Activated naive CD4-positive, alpha-beta T cell treated with anti-CD3 and anti-CD28 coated beads for 36 hours (primary cell): ENCODE measurements at regions not wholly inside any gene's neighbourhood (a gene's known extent, or its start where the extent isn't known, plus 50 kb on each side); places are given as distances from the start of the nearest gene placed in this dataset.
"Not testable (repeated sequence)": the region's sequence is repeated elsewhere in the genome, so short reads cannot be mapped to it uniquely, and the experiment has no call there.

Source experiments
- CTCF ChIA-PET: fragments of 350-600 bp; sonication (Branson Sonifier 250); formaldehyde crosslinking; loops from one replicate; lab custom pipeline; 2021; ENCODE audit warnings: antibody characterized with exemption; lab: Charles Lee
- DNase-seq: peaks from one replicate; pipeline ENCODE4 v3.0.0-alpha.2; 2020
- H3K27ac Mint-ChIP-seq: one replicate; pipeline ENCODE4 v1.8.0; 2021; ENCODE audit warnings: mild to moderate bottlenecking, mixed read lengths
- H3K27me3 Mint-ChIP-seq: one replicate; pipeline ENCODE4 v1.8.0; 2021; ENCODE audit warnings: low read depth, mixed read lengths
- H3K36me3 Mint-ChIP-seq: one replicate; pipeline ENCODE4 v1.8.0; 2021; ENCODE audit warnings: low read depth, mixed read lengths
- H3K4me1 Mint-ChIP-seq: one replicate; pipeline ENCODE4 v1.8.0; 2021; ENCODE audit warnings: low read depth, mixed read lengths
- H3K4me3 Mint-ChIP-seq: one replicate; pipeline ENCODE4 v1.8.0; 2021; ENCODE audit warnings: mild to moderate bottlenecking, moderate library complexity, mixed read lengths
- H3K9me3 Mint-ChIP-seq: one replicate; pipeline ENCODE4 v1.8.0; 2021; ENCODE audit warnings: mixed read lengths
- intact Hi-C: fragments of 100-400 bp; cut with micrococcal nuclease; formaldehyde crosslinking; loops from one replicate; pipeline ENCODE4 v1.15.1; 2023

GRCh38 chr3:182399978-182400737 lies 393.1 kb upstream of the ATP11B start:
- Mint-ChIP-seq H3K9me3 (peaks cover 2% of the 10 kb centered on the region), H3K27me3 (peaks cover 4% of the 10 kb centered on the region), H3K4me3 (no peak overlapping the region), H3K4me1 (no peaks in the 10 kb centered on the region), H3K27ac (no peak overlapping the region), H3K36me3 (no peaks in the 10 kb centered on the region)
- no peak for DNase-seq
- CTCF ChIA-PET: no interaction called here
- intact Hi-C loops: no loop called here

DNA sequence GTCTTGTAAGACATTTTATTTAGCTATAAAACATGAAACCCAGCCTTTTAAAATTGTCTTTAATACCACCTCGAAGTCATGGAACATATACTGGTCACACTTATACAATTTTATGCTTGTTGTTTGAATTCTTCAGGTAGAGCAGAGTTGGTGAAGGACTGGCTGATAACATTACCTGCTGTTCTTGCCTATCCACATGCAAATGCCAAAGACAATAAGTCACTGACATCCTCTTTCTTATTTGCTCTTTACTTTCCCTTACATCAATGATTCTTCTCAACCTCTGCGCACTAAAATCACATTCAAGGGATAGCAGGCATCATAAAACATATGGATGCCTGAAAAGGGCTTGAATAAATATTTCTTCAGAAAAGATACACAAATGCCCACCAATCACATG lies 392.5 kb upstream of the ATP11B start:
- intact Hi-C loops: no loop called here
- no peak for DNase-seq
- CTCF ChIA-PET: interaction anchor here (0.6 kb wide), 1 partner anchor 315 kb away, joined by 5 read pairs; no protein-coding TSS in a partner anchor
- no peaks in the 10 kb centered on the region for H3K36me3 Mint-ChIP-seq
- H3K9me3 Mint-ChIP-seq: peaks cover 2% of the 10 kb centered on the region
- no peak overlapping the region for H3K4me3 Mint-ChIP-seq
- no peaks in the 10 kb centered on the region for H3K4me1 Mint-ChIP-seq
- H3K27ac Mint-ChIP-seq: no peak overlapping the region
- H3K27me3 Mint-ChIP-seq: peaks cover 4% of the 10 kb centered on the region

GRCh38 chr3:182404031-182404430 lies 389.3 kb upstream of the ATP11B start:
- Mint-ChIP-seq H3K9me3 (peaks cover 2% of the 10 kb centered on the region), H3K4me3 (no peak overlapping the region), H3K27me3 (peaks cover 4% of the 10 kb centered on the region), H3K27ac (no peak overlapping the region), H3K36me3 (no peaks in the 10 kb centered on the region), H3K4me1 (no peaks in the 10 kb centered on the region)
- intact Hi-C loops: no loop called here
- CTCF ChIA-PET: interaction anchor here (0.7 kb wide), 1 partner anchor 1708 kb away, joined by 4 read pairs; no protein-coding TSS in a partner anchor
- no peak for DNase-seq

DNA sequence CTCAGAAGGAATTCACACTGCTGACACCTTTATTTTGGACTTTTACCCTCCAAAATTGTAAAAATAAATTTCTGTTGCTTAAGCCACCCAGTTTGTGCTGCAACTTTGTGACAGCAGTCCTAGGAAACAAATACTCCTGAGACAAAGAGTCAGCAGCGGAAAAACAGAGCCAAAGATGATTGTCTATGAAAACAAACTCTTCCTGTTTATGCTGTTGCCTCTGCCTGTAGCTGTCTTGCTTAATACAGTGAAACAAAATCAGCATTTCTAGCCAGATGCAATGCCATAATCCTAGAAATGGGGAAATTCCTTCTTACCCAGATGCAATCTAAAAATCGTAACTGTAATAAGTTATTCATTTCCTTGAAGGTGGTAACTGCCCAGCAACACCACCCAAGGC lies 387.5 kb upstream of the ATP11B start:
- no peaks in the 10 kb centered on the region for H3K9me3 Mint-ChIP-seq
- intact Hi-C loops: no loop called here
- H3K4me1 Mint-ChIP-seq: no peaks in the 10 kb centered on the region
- CTCF ChIA-PET: no interaction called here
- H3K27ac Mint-ChIP-seq: no peak overlapping the region
- H3K36me3 Mint-ChIP-seq: no peaks in the 10 kb centered on the region
- no peak for DNase-seq
- H3K4me3 Mint-ChIP-seq: no peak overlapping the region
- H3K27me3 Mint-ChIP-seq: no peaks in the 10 kb centered on the region

DNA sequence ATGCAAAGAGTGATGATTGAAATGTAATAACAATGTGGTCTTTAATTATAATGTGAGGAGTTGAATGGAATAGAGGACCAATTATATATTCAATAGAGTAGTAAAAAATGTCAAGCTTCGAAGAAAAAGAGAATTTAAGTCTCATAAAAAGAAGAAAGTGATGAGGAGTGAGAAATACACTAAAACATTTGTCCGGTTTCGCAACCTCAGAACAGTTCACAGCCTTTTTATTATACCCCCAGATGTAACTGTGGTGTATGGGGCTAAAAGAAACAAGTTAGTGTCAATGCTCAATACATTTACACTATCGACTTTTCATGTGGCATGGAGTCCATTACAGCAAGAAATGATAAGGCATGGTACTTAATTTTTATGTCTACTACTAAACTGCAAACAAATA lies 386.5 kb upstream of the ATP11B start:
- Mint-ChIP-seq H3K9me3 (no peaks in the 10 kb centered on the region), H3K27me3 (no peaks in the 10 kb centered on the region), H3K27ac (no peak overlapping the region), H3K36me3 (no peaks in the 10 kb centered on the region), H3K4me3 (no peak overlapping the region), H3K4me1 (no peaks in the 10 kb centered on the region)
- CTCF ChIA-PET: no interaction called here
- intact Hi-C loops: no loop called here
- no peak for DNase-seq

GRCh38 chr3:182410051-182410450 lies 383.3 kb upstream of the ATP11B start:
- no peak overlapping the region for H3K27ac Mint-ChIP-seq

DNA sequence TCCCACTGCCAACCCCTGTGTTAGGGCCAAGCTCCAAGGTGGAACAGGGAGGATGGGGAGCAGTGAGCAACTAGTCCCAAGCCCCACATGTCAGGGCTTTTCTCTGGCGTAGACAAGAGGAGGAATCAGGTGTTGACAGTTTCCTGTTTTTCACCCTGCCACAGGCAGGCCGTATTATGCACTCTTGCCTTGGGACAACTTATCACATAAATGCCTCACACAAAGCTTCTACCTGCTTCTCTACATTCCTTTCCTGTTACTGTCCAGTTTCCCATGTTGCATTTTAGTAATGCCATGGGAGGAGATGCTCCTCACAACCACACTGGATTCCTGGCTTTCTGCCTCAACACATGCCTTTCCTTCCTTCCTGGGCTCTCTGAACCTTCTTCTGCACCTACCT lies 381.2 kb upstream of the ATP11B start:
- CTCF ChIA-PET: no interaction called here
- no peaks in the 10 kb centered on the region for H3K36me3 Mint-ChIP-seq
- DNase-seq: no peak
- intact Hi-C loops: no loop called here
- H3K27me3 Mint-ChIP-seq: peaks cover 1% of the 10 kb centered on the region
- H3K4me1 Mint-ChIP-seq: no peaks in the 10 kb centered on the region
- H3K27ac Mint-ChIP-seq: no peak overlapping the region
- no peaks in the 10 kb centered on the region for H3K9me3 Mint-ChIP-seq
- H3K4me3 Mint-ChIP-seq: no peak overlapping the region

More at GRCh38 chr3:182410051-182410450, 383.3 kb upstream of the ATP11B start:
- no peaks in the 10 kb centered on the region for H3K36me3 Mint-ChIP-seq
- no peaks in the 10 kb centered on the region for H3K4me1 Mint-ChIP-seq
- no peaks in the 10 kb centered on the region for H3K9me3 Mint-ChIP-seq
- no peak for DNase-seq
- intact Hi-C loops: no loop called here
- H3K27me3 Mint-ChIP-seq: peaks cover 1% of the 10 kb centered on the region
- H3K4me3 Mint-ChIP-seq: no peak overlapping the region
- CTCF ChIA-PET: no interaction called here

GRCh38 chr3:182413061-182413460 lies 380.2 kb upstream of the ATP11B start:
- Mint-ChIP-seq H3K36me3 (no peaks in the 10 kb centered on the region), H3K9me3 (no peaks in the 10 kb centered on the region), H3K4me1 (no peaks in the 10 kb centered on the region), H3K27ac (no peak overlapping the region), H3K4me3 (no peak overlapping the region), H3K27me3 (peaks cover 1% of the 10 kb centered on the region)
- no peak for DNase-seq
- intact Hi-C loops: no loop called here
- CTCF ChIA-PET: no interaction called here

DNA sequence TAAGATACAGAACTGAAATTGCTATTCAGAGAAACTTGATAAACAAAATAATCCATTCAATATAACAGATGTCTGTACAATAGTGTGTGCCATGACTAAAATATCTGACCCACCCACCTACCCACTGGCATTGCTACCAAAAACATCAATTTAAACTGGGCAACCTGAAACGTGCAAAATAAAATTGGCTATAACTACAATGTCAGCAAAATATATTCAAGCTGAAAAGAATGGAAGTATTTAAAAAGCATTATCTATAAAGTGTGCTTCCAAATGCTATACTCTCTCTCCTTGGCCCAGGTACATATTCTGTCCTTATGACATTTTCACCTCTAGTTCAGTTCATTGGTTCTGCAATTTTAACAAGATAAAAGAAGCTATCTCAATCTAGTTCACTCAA lies 379.6 kb upstream of the ATP11B start:
- H3K27me3 Mint-ChIP-seq: peaks cover 1% of the 10 kb centered on the region
- intact Hi-C loops: no loop called here

DNA sequence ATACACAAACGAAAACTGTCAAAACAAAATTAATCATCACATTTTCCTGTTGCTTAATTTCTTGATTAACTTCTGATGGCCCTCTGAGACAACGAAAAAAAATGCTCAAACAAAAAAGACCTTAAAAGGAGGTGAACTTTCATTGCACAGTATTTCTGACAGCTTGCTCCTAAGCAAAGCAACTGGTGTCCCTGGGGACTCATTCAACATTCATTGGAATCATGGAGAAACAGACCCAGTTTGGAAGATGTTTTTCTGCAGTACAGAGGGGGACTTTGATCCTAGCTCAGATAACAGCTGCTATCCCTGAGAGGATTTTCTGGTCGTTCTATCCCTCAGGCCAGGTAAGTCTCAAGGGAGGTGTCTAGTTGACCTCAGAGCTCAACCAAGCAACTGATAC lies 378.7 kb upstream of the ATP11B start:
- DNase-seq: no peak
- Mint-ChIP-seq H3K9me3 (no peaks in the 10 kb centered on the region), H3K4me3 (no peak overlapping the region), H3K27ac (no peak overlapping the region), H3K27me3 (peaks cover 1% of the 10 kb centered on the region), H3K4me1 (no peaks in the 10 kb centered on the region), H3K36me3 (no peaks in the 10 kb centered on the region)
- intact Hi-C loops: no loop called here
- CTCF ChIA-PET: no interaction called here

More for the DNA sequence above, 379.6 kb upstream of the ATP11B start:
- H3K36me3 Mint-ChIP-seq: no peaks in the 10 kb centered on the region
- H3K27ac Mint-ChIP-seq: no peak overlapping the region
- H3K4me1 Mint-ChIP-seq: no peaks in the 10 kb centered on the region
- no peak overlapping the region for H3K4me3 Mint-ChIP-seq
- DNase-seq: no peak
- CTCF ChIA-PET: no interaction called here
- H3K9me3 Mint-ChIP-seq: no peaks in the 10 kb centered on the region

DNA sequence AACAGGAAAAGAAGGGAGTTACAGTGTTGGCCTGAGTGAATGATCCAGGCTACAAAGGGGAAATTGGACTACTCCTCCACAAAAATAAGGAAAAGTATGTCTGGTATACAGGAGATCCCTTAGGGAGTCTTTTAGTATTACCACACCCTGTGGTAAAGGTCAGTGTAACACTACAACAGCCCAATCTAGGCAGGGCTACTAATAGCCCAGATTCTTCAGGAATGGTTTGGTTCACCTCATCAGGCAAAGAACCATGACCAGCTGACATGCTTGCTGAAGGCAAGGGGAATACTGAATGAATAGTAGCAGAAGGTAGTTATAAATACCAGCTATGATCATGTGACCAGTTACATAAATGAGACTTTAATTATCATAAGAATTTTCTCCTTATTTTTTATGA lies 372.6 kb upstream of the ATP11B start:
- CTCF ChIA-PET: interaction anchor here (0.7 kb wide), 1 partner anchor 46 kb away, joined by 3 read pairs; no protein-coding TSS in a partner anchor
- no peak for DNase-seq
- intact Hi-C loops: no loop called here
- no peaks in the 10 kb centered on the region for H3K36me3 Mint-ChIP-seq
- H3K27me3 Mint-ChIP-seq: no peaks in the 10 kb centered on the region
- H3K27ac Mint-ChIP-seq: no peak overlapping the region
- no peak overlapping the region for H3K4me3 Mint-ChIP-seq
- H3K9me3 Mint-ChIP-seq: no peaks in the 10 kb centered on the region
- no peaks in the 10 kb centered on the region for H3K4me1 Mint-ChIP-seq

- H3K4me3 Mint-ChIP-seq: no peak overlapping the region
- no peak for DNase-seq
- CTCF ChIA-PET: no interaction called here
- no peaks in the 10 kb centered on the region for H3K9me3 Mint-ChIP-seq
- H3K27me3 Mint-ChIP-seq: no peaks in the 10 kb centered on the region
- H3K27ac Mint-ChIP-seq: no peak overlapping the region
- intact Hi-C loops: no loop called here
- H3K36me3 Mint-ChIP-seq: no peaks in the 10 kb centered on the region
- H3K4me1 Mint-ChIP-seq: no peaks in the 10 kb centered on the region
Measured at GRCh38 chr3:182424006-182424405, 369.3 kb upstream of the ATP11B start.

DNA sequence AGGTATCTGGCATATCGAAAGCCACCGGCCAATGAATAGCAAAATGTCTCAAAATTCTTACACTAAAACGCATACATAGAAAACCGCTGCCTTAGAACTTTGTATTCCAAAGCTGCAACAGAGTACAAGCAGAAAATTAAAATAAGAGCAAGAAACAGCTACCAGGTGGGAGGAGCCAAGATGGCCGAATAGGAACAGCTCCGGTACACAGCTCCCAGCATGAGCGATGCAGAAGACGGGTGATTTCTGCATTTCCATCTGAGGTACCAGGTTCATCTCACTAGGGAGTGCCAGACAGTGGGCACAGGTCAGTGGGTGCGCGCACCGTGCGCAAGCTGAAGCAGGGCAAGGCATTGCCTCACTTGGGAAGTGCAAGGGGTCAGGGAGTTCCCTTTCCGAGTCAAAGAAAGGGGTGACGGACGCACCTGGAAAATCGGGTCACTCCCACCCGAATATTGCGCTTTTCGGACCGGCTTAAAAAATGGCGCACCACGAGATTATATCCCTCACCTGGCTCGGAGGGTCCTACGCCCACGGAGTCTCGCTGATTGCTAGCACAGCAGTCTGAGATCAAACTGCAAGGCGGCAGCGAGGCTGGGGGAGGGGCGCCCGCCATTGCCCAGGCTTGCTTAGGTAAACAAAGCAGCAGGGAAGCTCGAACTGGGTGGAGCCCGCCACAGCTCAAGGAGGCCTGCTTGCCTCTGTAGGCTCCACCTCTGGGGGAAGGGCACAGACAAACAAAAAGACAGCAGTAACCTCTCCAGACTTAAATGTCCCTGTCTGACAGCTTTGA lies 367.2 kb upstream of the ATP11B start:
- H3K27ac Mint-ChIP-seq, CTCF ChIA-PET, H3K4me1 Mint-ChIP-seq, H3K27me3 Mint-ChIP-seq, H3K4me3 Mint-ChIP-seq, H3K36me3 Mint-ChIP-seq, intact Hi-C loops, H3K9me3 Mint-ChIP-seq, DNase-seq: not testable (repeated sequence)
